Neural progenitor cell (in vitro differentiated cells): ENCODE measurements at regions not wholly inside any gene's neighbourhood (a gene's known extent, or its start where the extent isn't known, plus 50 kb on each side); places are given as distances from the start of the nearest gene placed in this dataset.

ENCODE experiments used
- DNase-seq: peaks from one replicate; pipeline ENCODE4 v3.0.0-alpha.2; 2016; ENCODE audit warnings: low spot score
- H2AFZ ChIP-seq: fragments of 200-600 bp; sonication (generic); replicated peaks from 2 replicates; pipeline ENCODE4 v1.6.1; 2016; ENCODE audit warnings: antibody characterized with exemption
- H3F3A ChIP-seq: fragments of 200-600 bp; sonication (generic); 2 replicates; pipeline ENCODE4 v1.6.1; 2016; ENCODE audit warnings: antibody characterized with exemption, low read depth
- H3K27ac ChIP-seq: fragments of 200-600 bp; sonication (generic); 2 replicates; pipeline ENCODE4 v1.5.1; 2016; ENCODE audit warnings: mild to moderate bottlenecking
- H3K27me3 ChIP-seq: fragments of 200-600 bp; sonication (generic); 2 replicates; pipeline ENCODE4 v1.6.1; 2016; ENCODE audit warnings: mild to moderate bottlenecking, moderate library complexity
- H3K36me3 ChIP-seq: fragments of 200-600 bp; sonication (generic); 2 replicates; pipeline ENCODE4 v1.5.1; 2016
- H3K4me1 ChIP-seq: fragments of 200-600 bp; sonication (generic); 2 replicates; pipeline ENCODE4 v1.6.1; 2016; ENCODE audit warnings: mixed run types
- H3K4me2 ChIP-seq: fragments of 200-600 bp; sonication (generic); 2 replicates; pipeline ENCODE4 v1.6.1; 2016
- H3K4me3 ChIP-seq: fragments of 200-600 bp; sonication (generic); 2 replicates; pipeline ENCODE4 v1.5.1; 2016
- H3K79me2 ChIP-seq: fragments of 200-600 bp; sonication (generic); 2 replicates; pipeline ENCODE4 v1.6.1; 2016; ENCODE audit warnings: low read depth
- H3K9ac ChIP-seq: fragments of 200-600 bp; sonication (generic); 2 replicates; pipeline ENCODE4 v1.6.1; 2016
- H3K9me3 ChIP-seq: fragments of 200-600 bp; sonication (generic); 2 replicates; pipeline ENCODE4 v1.5.1; 2016; ENCODE audit warnings: low read depth
- H4K20me1 ChIP-seq: fragments of 200-600 bp; sonication (generic); 2 replicates; pipeline ENCODE4 v1.6.1; 2016; ENCODE audit warnings: low read depth
- H3K27ac Mint-ChIP-seq: 3 replicates; pipeline ENCODE4 v1.8.0; 2021; ENCODE audit warnings: mixed read lengths
- H3K27me3 Mint-ChIP-seq: 2 replicates; pipeline ENCODE4 v1.8.0; 2022; ENCODE audit warnings: low read depth, mild to moderate bottlenecking, inconsistent platforms, moderate library complexity, mixed read lengths; ENCODE audit not compliant: insufficient read depth
- H3K36me3 Mint-ChIP-seq: 3 replicates; pipeline ENCODE4 v1.8.0; 2021; ENCODE audit warnings: mixed read lengths
- H3K4me1 Mint-ChIP-seq: 3 replicates; pipeline ENCODE4 v1.8.0; 2021; ENCODE audit warnings: mixed read lengths
- H3K4me3 Mint-ChIP-seq: 3 replicates; pipeline ENCODE4 v1.8.0; 2021; ENCODE audit warnings: mild to moderate bottlenecking, moderate library complexity, mixed read lengths
- H3K9me3 Mint-ChIP-seq: 3 replicates; pipeline ENCODE4 v1.8.0; 2020; ENCODE audit warnings: mixed read lengths
- CTCF ChIP-seq: fragments of 200-600 bp; sonication (generic); IDR thresholded peaks from 2 replicates; pipeline ENCODE4 v1.5.1; 2017; ENCODE audit warnings: antibody characterized with exemption, mild to moderate bottlenecking
- EZH2 ChIP-seq: fragments of 200-600 bp; sonication (generic); IDR thresholded peaks from 2 replicates; pipeline ENCODE4 v1.6.1; 2017; ENCODE audit warnings: antibody characterized with exemption, mild to moderate bottlenecking, moderate library complexity
- EZH2phosphoT487 ChIP-seq: fragments of 200-600 bp; sonication (generic); IDR thresholded peaks from 2 replicates; pipeline ENCODE4 v1.6.1; 2017; ENCODE audit warnings: antibody characterized with exemption

- Histone ChIP-seq H3F3A (no peaks in the 10 kb centered on the region), H3K9ac (no peak overlapping the region), H3K9me3 (no peaks in the 10 kb centered on the region), H3K79me2 (no peaks in the 10 kb centered on the region), H3K4me2 (no peak overlapping the region), H2AFZ (no peak overlapping the region), H3K4me1 (no peaks in the 10 kb centered on the region), H3K36me3 (no peaks in the 10 kb centered on the region), H4K20me1 (no peaks in the 10 kb centered on the region), H3K27me3 (no peaks in the 10 kb centered on the region), H3K27ac (no peak overlapping the region), H3K4me3 (no peak overlapping the region)
- DNase-seq, result no peak
- TF ChIP-seq EZH2 (no peak), CTCF (no peak)
- no peaks in the 10 kb centered on the region for H3K4me1 Mint-ChIP-seq
- H3K4me3 Mint-ChIP-seq, result no peak overlapping the region
- H3K9me3 Mint-ChIP-seq, result no peaks in the 10 kb centered on the region
- H3K36me3 Mint-ChIP-seq, result no peaks in the 10 kb centered on the region
- no peak overlapping the region for H3K27ac Mint-ChIP-seq
- no peaks in the 10 kb centered on the region for H3K27me3 Mint-ChIP-seq
Observed at GRCh38 chr6:78438135-78438534, 429.2 kb upstream of the IRAK1BP1 start.

- Mint-ChIP-seq H3K27ac (no peak overlapping the region), H3K4me3 (no peak overlapping the region), H3K9me3 (no peaks in the 10 kb centered on the region), H3K27me3 (peaks cover 3% of the 10 kb centered on the region), H3K36me3 (no peaks in the 10 kb centered on the region), H3K4me1 (no peaks in the 10 kb centered on the region)
- no peaks in the 10 kb centered on the region for H3K27me3 ChIP-seq
- no peak overlapping the region for H3K27ac ChIP-seq
- H3K4me2 ChIP-seq, result no peak overlapping the region
- no peaks in the 10 kb centered on the region for H3K36me3 ChIP-seq
- TF ChIP-seq EZH2phosphoT487, result no peak
- no peaks in the 10 kb centered on the region for H3F3A ChIP-seq
- no peak overlapping the region for H3K9ac ChIP-seq
- DNase-seq, result no peak
- H3K9me3 ChIP-seq, result no peaks in the 10 kb centered on the region
- H2AFZ ChIP-seq, result no peak overlapping the region
- no peak overlapping the region for H3K4me3 ChIP-seq
- no peaks in the 10 kb centered on the region for H3K79me2 ChIP-seq
- no peaks in the 10 kb centered on the region for H3K4me1 ChIP-seq
- H4K20me1 ChIP-seq, result no peaks in the 10 kb centered on the region
Observed at GRCh38 chr6:78460711-78461110, 406.6 kb upstream of the IRAK1BP1 start.

GRCh38 chr6:78462728-78463127, 404.6 kb upstream of the IRAK1BP1 start:
- H3K79me2 ChIP-seq, result no peaks in the 10 kb centered on the region
- no peaks in the 10 kb centered on the region for H3K27me3 ChIP-seq
- Mint-ChIP-seq H3K4me3 (no peak overlapping the region), H3K4me1 (no peaks in the 10 kb centered on the region), H3K36me3 (no peaks in the 10 kb centered on the region), H3K27ac (no peak overlapping the region), H3K9me3 (no peaks in the 10 kb centered on the region), H3K27me3 (peaks cover 3% of the 10 kb centered on the region)
- H3F3A ChIP-seq, result no peaks in the 10 kb centered on the region
- DNase-seq, result no peak
- H3K4me3 ChIP-seq, result no peak overlapping the region
- no peak for TF ChIP-seq EZH2
- TF ChIP-seq EZH2phosphoT487, result no peak
- TF ChIP-seq CTCF, result no peak
- no peak overlapping the region for H3K9ac ChIP-seq
- H3K9me3 ChIP-seq, result no peaks in the 10 kb centered on the region
- no peaks in the 10 kb centered on the region for H4K20me1 ChIP-seq
- no peaks in the 10 kb centered on the region for H3K4me1 ChIP-seq
- no peak overlapping the region for H2AFZ ChIP-seq
- H3K4me2 ChIP-seq, result no peak overlapping the region
- no peak overlapping the region for H3K27ac ChIP-seq
- no peaks in the 10 kb centered on the region for H3K36me3 ChIP-seq

GRCh38 chr6:78465059-78465634, 402.2 kb upstream of the IRAK1BP1 start:
- no peaks in the 10 kb centered on the region for H3K4me1 ChIP-seq
- H3K27me3 ChIP-seq, result no peaks in the 10 kb centered on the region
- peaks cover 3% of the 10 kb centered on the region for H3K27me3 Mint-ChIP-seq
- DNase-seq, result no peak
- H3K9ac ChIP-seq, result no peak overlapping the region
- no peak overlapping the region for H3K27ac Mint-ChIP-seq
- H3K4me1 Mint-ChIP-seq, result no peaks in the 10 kb centered on the region
- H3K4me3 ChIP-seq, result no peak overlapping the region
- H3K9me3 ChIP-seq, result no peaks in the 10 kb centered on the region
- H3K36me3 ChIP-seq, result no peaks in the 10 kb centered on the region
- H2AFZ ChIP-seq, result no peak overlapping the region
- H3K4me3 Mint-ChIP-seq, result no peak overlapping the region
- H3K79me2 ChIP-seq, result no peaks in the 10 kb centered on the region
- TF ChIP-seq EZH2phosphoT487, result no peak
- TF ChIP-seq EZH2, result no peak
- no peak for TF ChIP-seq CTCF
- H3K9me3 Mint-ChIP-seq, result peaks cover 3% of the 10 kb centered on the region
- no peak overlapping the region for H3K4me2 ChIP-seq
- H3F3A ChIP-seq, result no peaks in the 10 kb centered on the region
- no peaks in the 10 kb centered on the region for H4K20me1 ChIP-seq
- H3K27ac ChIP-seq, result no peak overlapping the region
- H3K36me3 Mint-ChIP-seq, result no peaks in the 10 kb centered on the region
